Bone marrow (tissue), 2 donors: ENCODE measurements at regions not wholly inside any gene's neighbourhood (a gene's known extent, or its start where the extent isn't known, plus 50 kb on each side); places are given as distances from the start of the nearest gene placed in this dataset.
"Not testable (repeated sequence)": the region's sequence is repeated elsewhere in the genome, so short reads cannot be mapped to it uniquely, and the experiment has no call there.

Experiments used
- DNase-seq, 2 donors: peaks; one replicate each; lab custom pipeline; 2025; lab: John Stamatoyannopoulos, UW

GRCh38 chr6:110558575-110558974 lies 82.2 kb upstream of the SLC22A16 start:
- DNase-seq: no peak

DNA sequence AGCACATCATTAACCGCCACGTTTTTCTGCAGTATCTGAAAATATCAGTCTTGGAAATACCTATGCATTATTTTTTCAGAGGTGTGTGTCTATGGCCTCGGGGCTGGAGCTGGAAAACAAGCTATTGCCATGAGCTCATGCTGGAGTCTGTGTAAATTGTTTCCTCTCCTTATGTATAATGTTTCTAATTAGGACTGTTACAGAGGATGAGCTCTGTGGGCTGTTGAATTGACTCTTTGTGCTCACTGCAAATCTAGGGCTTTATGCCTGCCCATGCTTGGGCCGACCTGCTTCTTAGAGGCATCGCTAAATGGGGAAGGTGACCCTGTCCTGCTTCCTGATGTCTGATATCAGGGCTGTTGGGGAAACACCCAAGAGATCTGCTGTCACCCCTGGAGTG lies 80.8 kb upstream of the SLC22A16 start:
- no peak for DNase-seq

- DNase-seq: no peak
Observed at GRCh38 chr6:110556317-110557110, 80.1 kb upstream of the SLC22A16 start.

GRCh38 chr6:110554966-110555460 lies 78.6 kb upstream of the SLC22A16 start:
- DNase-seq: no peak

DNA sequence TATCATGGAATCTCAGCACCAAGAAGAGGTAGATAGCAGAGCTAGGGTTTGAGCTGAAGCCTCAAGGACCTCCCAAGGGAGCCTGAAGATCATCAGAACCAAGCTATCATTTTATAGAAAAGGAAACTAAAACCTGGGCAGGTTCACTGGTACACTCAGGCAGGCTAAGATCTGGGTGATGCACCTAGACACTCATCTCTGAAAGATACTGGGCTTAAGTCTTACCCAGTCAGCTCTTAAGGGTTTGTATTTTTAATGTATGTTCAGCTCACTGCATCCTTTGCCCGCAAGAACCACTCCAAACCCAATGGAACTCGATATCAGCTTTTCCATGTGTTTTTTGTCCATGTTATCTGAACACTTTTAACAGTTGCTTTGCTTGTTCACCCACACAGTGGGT lies 78.0 kb upstream of the SLC22A16 start:
- no peak for DNase-seq

- no peak for DNase-seq
Observed at GRCh38 chr6:110552901-110553641, 76.7 kb upstream of the SLC22A16 start.

DNA sequence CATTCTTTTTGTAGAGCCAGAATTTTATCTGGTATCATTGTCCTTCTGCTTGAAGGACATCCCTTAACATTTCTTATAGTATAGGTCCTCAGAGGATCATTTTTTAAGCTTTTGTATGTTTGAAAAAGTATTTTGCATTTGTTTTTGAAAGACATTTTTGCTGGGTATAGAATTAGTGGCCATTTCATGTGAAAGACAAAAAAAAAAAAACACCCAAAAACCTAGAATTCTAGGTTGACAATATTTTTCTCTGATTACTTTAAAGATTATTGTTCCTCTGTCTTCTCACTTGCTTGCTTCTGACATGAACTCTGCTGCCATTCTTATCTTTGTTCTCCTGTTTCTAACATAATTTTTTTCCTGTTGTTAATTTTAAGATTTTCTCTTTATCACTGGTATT lies 75.7 kb upstream of the SLC22A16 start:
- DNase-seq: no peak

- no peak for DNase-seq
Observed at GRCh38 chr6:110551088-110551487, 74.7 kb upstream of the SLC22A16 start.

DNA sequence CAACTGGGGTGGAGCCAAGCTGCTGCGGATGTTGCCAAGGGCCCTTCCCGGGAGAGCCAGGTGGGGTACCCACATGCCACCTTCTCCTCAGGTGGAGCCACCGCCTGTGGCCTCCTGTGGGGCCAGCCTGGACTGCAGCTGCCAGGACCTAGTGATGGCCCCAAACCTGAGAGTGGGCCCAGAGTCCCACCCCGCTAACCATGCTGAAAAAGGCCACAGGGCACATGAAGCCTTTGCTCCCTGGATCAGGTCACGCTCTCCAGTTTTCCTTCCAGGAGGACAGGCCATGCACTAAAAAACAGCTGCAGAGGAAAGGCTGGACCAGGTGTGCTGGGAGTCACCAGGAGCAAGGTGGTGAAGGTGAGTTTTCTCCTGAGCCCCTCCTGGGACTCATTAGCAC lies 73.9 kb upstream of the SLC22A16 start:
- DNase-seq: no peak

GRCh38 chr6:110549277-110549676 lies 72.9 kb upstream of the SLC22A16 start:
- no peak for DNase-seq

- no peak for DNase-seq
Observed at GRCh38 chr6:110548110-110548847, 71.9 kb upstream of the SLC22A16 start.

GRCh38 chr6:110547266-110547964 lies 71.0 kb upstream of the SLC22A16 start:
- DNase-seq: no peak

GRCh38 chr6:110545081-110545872 lies 68.9 kb upstream of the SLC22A16 start:
- DNase-seq: no peak

GRCh38 chr6:110544472-110544871 lies 68.1 kb upstream of the SLC22A16 start:
- DNase-seq: no peak

DNA sequence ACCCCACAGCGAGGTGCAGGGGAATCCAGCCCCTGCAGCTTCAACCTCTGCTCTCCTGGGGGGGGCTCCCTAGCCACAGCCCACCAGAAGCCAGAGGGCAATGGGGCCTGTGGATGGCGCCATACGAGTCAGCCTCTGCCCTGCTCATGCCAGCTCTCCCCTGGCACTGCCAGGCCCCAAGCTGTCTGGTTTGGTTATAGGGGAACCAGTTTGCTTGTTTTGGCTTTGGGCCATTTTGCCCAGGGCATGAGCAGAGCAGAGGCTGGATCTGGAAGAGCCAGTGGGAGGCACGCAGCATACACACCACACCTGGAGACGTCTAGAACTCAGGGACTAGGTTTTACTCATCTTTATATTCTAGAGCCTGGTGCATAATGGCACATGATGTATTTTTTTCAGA lies 66.7 kb upstream of the SLC22A16 start:
- DNase-seq: no peak

DNA sequence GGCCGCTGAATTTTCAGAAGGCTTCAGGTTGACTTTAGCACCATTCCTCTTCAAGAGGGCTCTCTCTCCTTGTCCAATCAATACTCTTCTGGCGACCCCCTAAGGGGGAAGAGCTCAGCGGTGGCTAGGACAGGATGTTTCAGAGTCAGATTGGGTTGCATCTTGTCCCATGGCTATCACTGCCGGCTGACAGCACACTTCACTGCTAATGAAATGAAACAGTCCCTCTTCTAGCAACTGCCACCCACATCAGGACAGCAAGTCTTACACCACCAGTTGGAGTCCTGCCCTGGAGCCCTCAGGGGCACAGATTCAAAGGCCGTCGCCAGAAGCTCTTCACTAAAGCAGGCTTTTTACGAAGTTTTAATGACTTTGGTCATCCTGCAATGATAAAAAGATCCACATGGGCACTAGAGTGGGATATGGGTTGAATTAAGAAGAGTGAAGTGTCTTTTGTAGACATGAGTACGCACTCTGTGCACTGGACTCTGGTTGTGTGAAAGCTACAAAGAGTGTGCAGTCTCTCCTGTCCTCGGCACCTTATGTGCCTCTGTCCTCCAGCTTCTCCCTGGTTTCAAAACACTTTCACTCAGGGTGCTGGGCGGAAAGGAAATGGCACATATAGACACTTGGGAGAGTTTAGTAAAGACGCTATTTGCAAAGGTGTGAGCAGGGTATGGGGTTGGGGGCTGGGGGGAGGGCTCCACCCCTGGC lies 66.1 kb upstream of the SLC22A16 start:
- no peak for DNase-seq

- no peak for DNase-seq
Observed at GRCh38 chr6:110541701-110542309, 65.4 kb upstream of the SLC22A16 start.

GRCh38 chr6:110539277-110540019 lies 63.0 kb upstream of the SLC22A16 start:
- DNase-seq: not testable (repeated sequence)

DNA sequence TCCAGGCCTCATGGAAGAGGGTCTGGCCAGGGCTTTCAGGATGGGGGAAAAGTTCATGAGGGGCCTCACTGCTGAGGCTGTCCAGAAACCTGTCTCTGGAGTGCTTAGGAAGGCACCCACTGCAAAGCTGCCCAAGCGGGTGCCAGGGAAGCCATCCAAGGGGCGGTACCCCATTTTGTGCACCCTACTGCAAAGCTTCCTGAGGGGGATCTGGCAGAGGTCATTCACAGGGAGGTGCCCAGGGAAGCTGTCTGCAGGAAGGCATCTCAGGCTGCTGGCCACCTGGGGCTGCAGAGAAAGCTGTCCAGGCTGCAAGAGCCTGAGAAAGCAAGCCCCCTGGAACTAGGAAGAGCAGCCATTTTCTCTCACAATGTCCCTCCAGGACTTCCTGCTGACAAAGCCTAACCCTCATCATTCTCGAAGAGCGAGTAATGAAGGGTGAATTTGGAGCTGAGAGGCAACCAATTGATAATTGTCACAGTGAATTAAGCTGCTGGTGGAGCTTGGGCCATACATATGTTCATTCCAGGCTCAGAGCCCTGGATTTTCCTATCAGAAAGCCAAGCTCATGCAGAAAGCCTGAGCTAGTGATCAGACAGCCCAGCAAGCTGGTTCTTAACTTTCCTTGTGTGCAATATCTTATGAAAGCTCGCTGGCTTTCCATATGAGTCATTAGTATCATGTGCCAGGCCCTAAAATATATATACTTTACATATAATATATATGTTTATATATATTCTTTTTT lies 62.2 kb upstream of the SLC22A16 start:
- no peak for DNase-seq
